ENCODE measurements at regions not wholly inside any gene's neighbourhood (a gene's known extent, or its start where the extent isn't known, plus 50 kb on each side); places are given as distances from the start of the nearest gene placed in this dataset.

DNA sequence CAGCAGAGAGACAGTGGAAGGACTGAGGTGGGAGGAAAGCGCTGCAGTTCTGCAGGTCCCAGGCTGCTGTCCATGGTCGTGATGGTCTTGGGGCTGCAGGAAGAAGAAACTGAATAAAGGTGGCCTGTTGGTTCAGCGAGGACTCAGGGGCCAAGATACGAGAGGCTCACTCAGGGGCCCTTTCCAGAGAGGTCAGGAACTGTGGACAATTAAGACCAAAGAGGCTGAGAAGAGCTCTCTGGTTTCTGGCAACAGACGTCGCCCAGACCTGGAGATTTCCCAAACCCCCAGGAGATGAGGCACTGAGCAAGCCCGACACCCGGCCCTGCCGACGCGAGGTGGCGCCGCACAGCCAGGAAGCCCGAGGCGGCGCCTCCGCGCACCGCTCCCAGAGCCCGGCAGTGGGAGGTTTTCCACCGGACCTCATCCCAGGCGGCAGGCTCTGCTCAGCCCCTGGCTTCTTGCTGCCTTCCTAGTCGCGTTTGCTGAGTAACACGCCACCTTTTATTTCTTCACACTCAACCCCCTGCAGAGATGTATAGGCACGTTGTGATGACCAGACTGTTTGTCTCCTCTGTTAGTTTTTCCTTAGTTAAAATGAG lies 56.4 kb upstream of the ARRDC4 start:
- peak; percentile 61 for TF ChIP-seq CTCF (IDR thresholded peaks at IDR 0.05; ENCODE audit: low read depth, low read length, missing control alignments)
- H3K4me3 ChIP-seq (ENCODE audit: low read depth, low read length): no peak overlapping the region
- no peaks in the 10 kb centered on the region for H3K27me3 ChIP-seq (replicated peaks)
- in situ Hi-C loops (cut with HindIII; ENCODE audit: low pct_ligation_motif_present, low sequenced_read_pairs): no loop called here
- H3K27ac ChIP-seq: no peak overlapping the region
- DNase-seq: peak; percentile 49
- no peaks in the 10 kb centered on the region for H3K36me3 ChIP-seq (replicated peaks)

GRCh38 chr15:97909291-97909891 lies 51.1 kb upstream of the ARRDC4 start:
- no peaks in the 10 kb centered on the region for H3K36me3 ChIP-seq (replicated peaks)
- DNase-seq: peak; percentile 50
- peak; percentile 91 for TF ChIP-seq CTCF (IDR thresholded peaks at IDR 0.05; ENCODE audit: low read depth, low read length, missing control alignments)
- H3K27me3 ChIP-seq (replicated peaks): no peaks in the 10 kb centered on the region
- no peak overlapping the region for H3K27ac ChIP-seq
- H3K4me3 ChIP-seq (ENCODE audit: low read depth, low read length): no peak overlapping the region
- in situ Hi-C loops (cut with HindIII; ENCODE audit: low pct_ligation_motif_present, low sequenced_read_pairs): no loop called here

Data from brain microvascular endothelial cell (primary cell).